Activated CD4-positive, alpha-beta T cell treated with anti-CD3 and anti-CD28 coated beads, Interleukin-2, Interleukin-4, amounts not matched to agents 100 ng/mL and 50 ng/mL, durations not matched to agents 16 hours and 8 hours (primary cell): ENCODE measurements at regions not wholly inside any gene's neighbourhood (a gene's known extent, or its start where the extent isn't known, plus 50 kb on each side); places are given as distances from the start of the nearest gene placed in this dataset.

ENCODE experiments used
- DNase-seq: peaks from one replicate; pipeline ENCODE4 v3.0.0-alpha.2; 2020; ENCODE audit warnings: low spot score

GRCh38 chr12:91922139-91922538 lies 223.5 kb downstream of the BTG1 start:
- no peak for DNase-seq

GRCh38 chr12:91921555-91921954 lies 224.1 kb downstream of the BTG1 start:
- DNase-seq = no peak

DNA sequence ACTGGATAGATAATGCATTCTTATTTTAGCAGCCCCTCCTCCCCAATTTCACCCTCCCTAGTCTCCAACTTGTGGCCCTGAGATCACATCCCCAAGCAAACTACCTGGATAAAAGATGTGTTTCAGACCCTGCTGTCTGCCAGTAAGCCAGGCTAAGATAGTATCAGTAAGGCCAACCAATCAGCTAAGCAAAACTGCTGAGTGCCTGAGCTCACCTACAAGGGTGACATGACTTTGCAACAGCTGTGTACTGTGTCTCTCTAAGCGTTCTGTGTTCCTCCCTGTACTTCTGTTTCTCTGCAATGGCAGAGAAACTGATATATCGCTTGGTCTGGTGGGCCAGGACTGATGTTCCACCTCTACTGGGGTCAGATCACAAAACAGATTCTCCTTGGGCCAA lies 224.9 kb downstream of the BTG1 start:
- no peak for DNase-seq

GRCh38 chr12:91920276-91920675 lies 225.4 kb downstream of the BTG1 start:
- DNase-seq = peak; percentile 4

- DNase-seq = no peak
Observed at GRCh38 chr12:91918431-91918830, 227.2 kb downstream of the BTG1 start.

- no peak for DNase-seq
Observed at GRCh38 chr12:91914701-91915100, 230.9 kb downstream of the BTG1 start.

DNA sequence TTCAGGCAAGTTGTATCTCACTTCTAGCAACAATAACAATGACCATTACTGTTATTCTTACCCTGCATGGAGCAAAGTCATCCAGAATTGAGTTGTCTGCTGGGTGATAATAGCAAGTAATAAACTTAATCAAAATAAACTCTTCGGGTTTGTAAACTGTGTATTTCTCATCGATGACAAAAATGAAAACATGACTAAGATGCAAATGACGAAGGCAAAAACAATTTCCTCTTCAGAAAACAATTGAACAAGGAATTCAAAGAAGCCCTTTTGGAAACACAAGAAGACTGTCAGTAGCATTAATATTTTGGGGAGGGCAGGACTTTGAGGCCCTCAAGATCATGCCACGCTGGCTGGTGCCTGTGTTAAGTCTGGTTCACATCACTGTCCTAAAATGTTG lies 232.0 kb downstream of the BTG1 start:
- DNase-seq = no peak

DNA sequence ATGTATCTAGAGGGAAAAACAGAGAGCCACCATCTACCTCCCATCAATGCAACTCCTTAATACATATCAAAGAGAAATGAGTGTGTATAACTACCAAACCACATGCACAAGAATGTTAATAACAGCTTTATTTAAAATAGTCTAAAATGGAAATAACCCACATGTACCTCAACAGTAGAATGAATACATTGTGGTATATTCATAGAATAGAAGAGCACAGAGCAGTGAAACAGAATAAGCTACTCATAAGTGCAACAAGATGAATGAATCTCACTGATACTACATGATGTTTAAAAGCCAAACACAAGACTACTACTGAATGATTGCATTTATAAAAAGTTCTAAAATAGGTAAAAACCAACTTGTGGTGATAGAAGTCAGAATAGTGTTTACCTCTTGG lies 232.5 kb downstream of the BTG1 start:
- DNase-seq = no peak

DNA sequence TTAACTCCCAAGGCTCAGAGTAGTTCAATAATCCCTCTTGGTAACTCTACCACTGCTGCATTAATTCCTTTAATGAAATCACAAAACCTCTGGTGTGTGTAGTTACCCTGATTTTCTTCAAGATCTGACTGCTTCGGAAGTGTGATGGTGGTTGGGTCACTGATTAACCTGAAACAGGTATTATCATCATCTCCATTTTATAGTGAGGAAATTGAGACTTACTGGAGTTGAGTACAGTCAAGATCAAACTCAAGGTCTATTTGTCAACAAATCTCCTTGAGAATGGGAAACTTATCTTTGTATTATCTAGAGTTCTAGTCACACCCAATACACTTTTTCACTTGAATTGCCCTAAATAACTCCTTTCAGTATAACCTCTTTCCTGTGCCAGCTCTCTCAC lies 233.5 kb downstream of the BTG1 start:
- no peak for DNase-seq

GRCh38 chr12:91910871-91911388 lies 234.7 kb downstream of the BTG1 start:
- no peak for DNase-seq

DNA sequence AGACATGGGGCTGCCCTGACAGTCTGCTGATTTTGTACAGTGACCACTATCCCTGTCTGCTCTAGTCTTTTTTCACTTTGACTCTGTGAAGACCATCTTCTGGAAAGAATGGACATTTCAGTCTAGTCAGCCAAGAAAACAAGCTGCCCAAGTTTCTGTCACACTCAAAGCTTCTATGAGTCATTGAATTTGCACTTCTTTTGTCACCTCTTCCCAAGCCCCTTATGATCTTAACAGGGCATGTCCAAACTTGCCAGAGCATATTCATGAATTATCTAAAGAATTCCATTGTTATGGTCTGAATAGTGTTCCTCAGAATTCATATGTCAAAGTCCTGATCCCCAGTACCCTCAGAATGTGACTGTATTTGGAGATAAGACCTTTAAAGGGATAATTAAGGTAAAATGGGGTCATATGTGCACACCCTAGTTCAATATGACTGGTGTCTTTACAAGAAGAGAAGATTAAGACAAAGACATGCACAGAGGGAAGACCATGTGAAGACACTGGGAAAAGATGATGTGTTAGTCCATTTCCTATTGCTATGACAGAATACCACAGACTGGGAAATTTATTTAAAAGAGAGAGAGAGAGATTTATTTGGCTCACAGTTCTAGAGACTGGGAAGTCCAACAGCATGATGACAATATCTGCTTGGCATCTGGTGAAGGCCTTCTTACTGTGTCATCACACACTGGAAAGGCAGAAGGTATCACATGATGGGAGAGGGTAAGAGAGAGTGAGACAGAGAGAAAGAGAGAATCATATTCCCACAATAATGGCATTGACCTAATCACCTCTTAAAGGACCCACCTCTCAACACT lies 242.6 kb downstream of the BTG1 start:
- no peak for DNase-seq

DNA sequence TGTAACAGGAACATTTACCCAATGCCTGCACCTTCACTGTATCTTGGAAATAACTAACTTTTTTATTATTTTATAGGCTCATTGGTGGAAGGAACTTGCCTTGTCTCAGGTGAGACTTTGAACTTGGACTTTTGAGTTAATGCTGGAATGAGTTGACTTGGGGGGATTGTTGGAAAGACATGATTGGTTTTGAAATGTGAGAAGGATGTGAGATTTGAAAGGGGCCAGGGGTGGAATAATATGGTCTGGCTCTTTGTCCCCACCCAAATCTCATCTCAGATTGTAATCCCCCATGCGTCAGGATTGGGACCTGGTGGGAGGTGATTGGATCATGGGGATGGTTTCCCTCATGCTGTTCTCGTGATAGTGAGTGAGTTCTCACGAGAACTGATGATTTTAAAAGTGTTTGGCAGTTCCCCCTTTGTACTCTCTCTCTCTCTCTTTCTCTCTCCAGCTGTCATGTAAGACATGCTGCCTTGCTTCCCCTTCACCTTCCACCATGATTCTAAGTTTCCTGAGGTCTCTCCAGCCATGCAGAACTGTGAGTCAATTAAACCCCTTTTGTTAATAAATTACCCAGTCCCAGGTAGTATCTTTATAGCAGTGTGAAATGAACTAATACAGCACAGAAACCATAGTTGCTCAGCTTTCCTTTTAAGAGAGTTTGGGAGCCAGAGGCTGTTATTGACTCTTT lies 244.1 kb downstream of the BTG1 start:
- no peak for DNase-seq

DNA sequence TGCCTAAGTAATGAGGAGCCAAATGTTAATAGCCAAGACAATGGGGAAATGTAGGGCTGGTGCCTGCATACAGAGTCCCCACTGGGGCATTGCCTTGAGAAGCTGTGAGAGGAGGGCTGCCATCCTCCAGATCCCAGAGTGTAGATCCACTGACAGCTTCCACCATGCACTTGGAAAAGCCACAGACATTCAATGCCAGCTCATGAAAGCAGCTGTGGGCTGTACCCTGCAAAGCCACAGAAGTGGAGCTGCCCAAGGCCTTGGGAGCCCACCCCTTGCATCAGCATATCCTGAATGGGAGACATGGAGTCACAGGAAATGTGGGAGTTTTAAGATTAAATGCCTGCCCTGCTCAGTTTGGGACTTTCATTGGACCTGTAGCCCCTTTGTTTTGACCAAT lies 244.7 kb downstream of the BTG1 start:
- no peak for DNase-seq

DNA sequence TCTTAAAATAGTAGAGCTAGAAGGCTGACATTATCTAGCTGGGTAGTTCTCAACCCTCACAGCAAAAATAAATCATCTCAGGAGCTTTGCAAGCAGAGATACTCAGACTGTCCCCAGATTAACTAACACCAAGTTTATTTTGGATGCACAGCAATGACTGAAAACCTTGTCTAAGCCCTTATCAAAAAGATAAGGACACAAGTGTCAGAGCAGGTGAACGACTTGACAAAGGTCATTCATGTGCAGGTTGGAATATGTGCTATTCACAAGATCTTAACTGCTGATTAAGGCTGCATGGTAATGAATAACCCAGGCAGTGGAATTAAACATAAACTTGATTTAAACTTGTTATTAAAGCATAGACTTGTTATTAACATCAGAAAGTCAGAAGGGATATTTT lies 246.6 kb downstream of the BTG1 start:
- DNase-seq = no peak

DNA sequence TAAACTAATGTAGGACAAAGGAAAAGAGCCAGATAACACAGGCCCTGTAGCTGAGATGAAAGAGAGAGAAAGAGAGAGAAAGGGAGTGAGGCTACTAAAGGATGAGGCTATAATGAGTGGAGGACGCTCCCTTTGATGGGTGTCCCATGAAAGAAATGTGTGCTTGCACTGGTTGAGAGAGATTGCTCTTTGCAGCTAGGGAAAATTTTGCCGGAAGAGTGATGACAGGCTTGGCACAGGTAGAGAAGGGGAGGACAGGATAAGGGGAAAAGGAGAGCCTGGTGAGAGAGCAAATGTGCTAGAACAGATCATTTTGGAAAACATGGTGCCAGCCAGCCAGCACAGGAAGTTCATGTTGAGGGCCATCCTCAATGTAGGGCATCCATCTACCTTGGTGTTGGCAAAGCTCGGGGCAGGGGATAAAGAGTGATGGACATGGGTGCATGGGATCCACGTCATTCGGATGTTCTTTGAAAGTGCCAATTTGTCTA lies 248.6 kb downstream of the BTG1 start:
- DNase-seq = no peak

GRCh38 chr12:91896286-91897024 lies 249.2 kb downstream of the BTG1 start:
- no peak for DNase-seq

DNA sequence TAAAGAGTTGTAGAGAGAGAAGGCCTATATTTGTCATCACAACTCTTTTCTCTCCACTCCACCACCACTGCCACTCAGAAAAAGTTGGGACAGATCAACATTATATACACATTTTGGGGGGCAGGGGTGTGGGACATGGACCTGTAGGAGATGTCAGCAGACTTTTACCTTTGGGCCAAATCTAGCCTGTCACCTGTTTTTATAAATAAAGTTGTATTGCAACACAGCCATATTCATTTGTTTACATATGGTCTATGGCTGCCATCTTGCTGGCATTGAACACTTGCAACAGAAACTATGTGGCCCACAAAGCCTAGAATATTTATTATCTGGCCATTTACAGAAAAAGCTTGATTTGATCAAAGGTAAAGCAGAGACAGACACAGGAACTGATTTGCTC lies 250.7 kb downstream of the BTG1 start:
- no peak for DNase-seq

DNA sequence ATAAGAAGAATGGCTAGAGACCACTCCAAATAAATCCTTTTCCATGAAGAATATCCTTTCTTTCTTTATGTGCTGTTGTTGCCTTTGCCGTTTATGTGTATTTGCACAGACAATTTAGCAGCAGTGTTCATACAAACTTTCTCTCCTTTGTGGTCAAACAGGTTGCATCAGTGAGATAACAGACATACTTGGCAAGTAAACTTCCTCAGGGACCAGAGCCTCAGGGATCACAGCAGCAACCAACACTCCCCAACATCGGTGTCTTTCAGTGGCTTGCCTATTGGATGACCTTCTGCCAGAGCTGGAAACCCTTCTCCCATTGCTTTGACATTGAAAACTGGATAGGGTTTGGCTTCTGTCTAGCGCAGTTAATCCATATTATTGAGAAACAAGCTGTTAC lies 252.2 kb downstream of the BTG1 start:
- no peak for DNase-seq

DNA sequence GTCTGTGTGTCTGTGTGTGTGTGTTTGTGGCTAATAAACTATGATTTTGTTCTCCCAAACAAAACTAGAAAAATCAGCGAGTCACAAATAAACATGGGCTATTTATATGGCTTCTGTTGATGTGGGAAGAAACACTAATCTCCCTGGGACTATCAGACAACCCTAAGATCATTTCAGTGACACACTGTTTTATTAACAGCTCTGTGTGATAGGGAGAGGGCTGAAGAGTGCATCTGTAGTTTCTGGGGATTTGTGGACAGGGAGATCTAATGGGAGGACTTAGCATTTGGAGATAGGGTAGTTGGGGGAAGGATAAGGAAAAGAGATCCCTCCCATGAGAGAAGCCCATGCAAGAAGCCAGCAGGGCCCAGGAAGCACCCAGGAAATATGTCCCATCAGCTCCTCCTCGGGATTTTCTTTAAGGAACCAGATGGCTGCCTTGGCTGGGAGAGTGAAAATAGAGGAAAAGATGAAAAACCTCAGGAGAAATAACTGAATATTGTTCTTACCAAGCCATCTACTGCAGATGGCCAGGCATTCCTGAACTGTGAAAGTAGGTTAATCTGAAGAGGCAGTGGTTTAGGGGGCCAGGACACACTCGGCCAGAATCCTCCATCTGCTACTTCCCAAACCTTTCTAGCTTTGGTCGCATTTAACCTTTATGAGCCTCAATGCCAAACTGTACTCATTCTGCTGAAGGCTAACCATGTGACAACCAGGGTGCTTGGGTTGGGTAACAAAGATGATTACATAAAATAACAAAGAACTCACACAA lies 253.4 kb downstream of the BTG1 start:
- no peak for DNase-seq

DNA sequence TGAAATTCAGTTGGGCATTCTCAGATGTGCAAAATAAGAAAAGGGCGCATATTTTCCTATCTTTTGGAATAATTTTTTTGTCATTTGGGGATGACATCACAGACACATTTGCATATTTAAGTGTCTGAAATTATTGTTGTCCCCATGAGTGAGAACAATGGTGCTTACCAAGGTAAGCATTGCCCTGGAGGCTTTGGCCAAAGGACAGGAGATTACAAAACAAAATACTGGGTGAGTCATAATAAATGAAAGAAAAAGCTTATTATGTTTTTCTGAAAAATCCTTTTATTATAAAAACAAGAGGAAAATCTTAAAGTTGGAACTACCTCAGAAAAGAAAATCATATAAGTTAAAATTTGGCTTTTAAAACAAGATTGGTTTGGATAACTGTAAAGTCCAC lies 254.9 kb downstream of the BTG1 start:
- no peak for DNase-seq

DNA sequence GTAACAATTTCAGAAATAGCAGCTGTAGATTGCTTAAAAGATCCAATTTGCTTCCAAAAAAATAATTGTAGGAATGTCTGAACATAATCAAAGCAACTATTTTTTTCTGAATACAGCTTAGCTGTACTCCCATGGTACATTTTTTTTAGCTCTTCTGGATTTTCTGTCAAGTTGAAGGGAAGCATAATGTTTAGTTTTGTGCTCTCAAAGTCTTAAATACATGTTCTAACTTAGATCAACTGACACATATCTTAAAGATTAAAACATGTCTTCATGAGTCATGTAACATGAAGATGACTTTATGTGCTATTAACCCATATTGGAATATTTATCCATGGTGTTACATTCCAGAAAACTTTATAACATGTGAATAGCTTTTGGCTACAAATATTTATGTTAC lies 255.7 kb downstream of the BTG1 start:
- no peak for DNase-seq

GRCh38 chr12:91889059-91889458 lies 256.6 kb downstream of the BTG1 start:
- no peak for DNase-seq
